ENCODE measurements at regions not wholly inside any gene's neighbourhood (a gene's known extent, or its start where the extent isn't known, plus 50 kb on each side); places are given as distances from the start of the nearest gene placed in this dataset.
"Not testable (repeated sequence)": the region's sequence is repeated elsewhere in the genome, so short reads cannot be mapped to it uniquely, and the experiment has no call there.

DNA sequence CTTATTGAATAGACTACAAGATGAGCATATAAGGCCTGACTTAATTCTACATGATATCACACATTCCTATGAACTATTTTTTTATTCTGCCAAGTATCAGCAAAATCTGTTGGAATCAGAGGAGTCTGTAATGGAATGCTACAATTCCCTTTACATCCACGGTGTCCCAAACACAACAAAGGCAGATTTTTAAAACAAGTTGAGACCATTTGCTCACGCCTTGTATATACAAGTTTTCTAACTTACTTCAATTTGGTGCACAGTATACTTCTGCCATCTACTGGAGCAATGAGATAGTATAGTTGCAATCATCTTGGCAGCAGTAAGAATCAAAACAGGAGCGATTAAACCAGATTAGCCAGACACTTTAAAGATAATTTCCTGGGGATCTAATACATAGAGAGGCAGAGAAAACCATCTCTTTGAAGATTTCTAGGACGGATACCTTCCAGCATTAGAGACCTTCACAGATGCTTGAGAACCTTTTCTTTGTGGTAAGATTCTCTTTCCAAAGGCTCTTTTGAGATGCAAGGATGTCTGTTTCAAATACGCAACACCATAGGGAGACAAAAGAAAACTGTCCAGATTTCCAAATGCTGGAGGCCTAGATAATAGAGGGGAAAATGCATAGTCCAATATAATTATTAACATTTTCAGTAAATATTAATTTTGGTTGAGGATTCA lies 302.0 kb upstream of the MIR17HG start:
- DNase-seq = no peak

DNA sequence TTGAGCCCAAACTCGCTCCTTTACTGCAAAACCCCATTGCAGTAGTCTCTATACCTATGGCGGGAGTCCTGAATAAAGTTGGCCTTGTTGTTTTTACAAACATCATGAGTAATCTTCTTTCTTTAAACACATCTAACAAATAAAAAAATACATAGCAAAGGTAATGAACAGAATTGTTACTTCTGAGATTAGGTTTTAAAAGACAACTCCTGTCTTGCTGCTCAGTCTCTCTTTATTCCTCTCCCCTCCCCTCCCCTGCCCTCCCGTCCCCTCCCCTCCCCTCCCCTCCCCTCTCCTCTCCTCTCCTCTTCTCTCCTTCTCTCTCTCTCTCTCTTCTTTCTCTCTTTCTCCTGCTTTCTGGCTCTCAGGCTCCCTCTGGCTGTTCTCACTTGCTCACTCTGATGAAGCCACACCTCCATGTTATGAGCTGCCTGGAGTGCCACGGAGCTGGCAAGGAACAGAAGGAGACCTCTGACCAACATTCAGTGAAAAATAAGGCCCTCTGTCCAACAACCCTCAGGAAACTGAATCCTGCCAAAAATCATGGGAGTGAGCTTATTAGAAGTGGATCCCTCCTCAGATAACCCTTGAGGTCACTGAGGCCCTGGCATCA lies 300.7 kb upstream of the MIR17HG start:
- no peak for DNase-seq

DNA sequence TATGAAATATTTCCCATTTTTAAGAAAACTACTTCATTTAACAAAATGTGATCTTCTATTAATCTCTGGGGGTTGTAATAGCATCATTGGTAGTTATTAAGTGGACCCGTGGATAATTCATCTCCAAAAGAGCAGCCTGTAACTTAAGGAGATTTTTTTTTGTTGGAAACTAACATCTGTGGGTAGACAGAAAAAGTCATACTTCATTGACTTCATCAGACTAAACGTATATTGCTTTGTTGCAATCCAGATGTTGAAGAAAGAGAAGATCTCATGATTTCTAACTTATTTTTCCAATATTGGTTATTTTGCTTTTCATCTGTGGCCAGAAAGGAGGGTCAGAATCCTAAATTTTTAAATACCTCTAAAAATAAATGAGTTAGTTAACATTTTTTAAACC lies 296.5 kb upstream of the MIR17HG start:
- DNase-seq = no peak

DNA sequence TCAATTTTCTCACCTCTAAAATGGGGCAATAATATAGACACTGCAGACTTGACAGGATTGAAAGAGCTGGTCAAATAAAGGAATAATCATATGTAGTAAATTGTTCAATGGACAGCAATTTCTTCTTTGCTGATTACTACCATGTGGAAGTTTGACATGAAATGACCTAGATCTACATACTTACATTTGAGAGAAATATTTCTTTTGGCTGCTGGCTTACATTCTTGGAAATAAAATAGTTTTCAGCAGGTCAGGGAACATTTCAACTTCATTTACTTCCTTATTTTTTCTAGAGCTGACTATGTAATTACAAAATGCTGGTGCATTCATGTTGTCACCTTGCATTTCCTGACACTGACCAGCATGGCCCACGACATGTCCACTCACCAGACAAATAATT lies 294.6 kb upstream of the MIR17HG start:
- DNase-seq = no peak

DNA sequence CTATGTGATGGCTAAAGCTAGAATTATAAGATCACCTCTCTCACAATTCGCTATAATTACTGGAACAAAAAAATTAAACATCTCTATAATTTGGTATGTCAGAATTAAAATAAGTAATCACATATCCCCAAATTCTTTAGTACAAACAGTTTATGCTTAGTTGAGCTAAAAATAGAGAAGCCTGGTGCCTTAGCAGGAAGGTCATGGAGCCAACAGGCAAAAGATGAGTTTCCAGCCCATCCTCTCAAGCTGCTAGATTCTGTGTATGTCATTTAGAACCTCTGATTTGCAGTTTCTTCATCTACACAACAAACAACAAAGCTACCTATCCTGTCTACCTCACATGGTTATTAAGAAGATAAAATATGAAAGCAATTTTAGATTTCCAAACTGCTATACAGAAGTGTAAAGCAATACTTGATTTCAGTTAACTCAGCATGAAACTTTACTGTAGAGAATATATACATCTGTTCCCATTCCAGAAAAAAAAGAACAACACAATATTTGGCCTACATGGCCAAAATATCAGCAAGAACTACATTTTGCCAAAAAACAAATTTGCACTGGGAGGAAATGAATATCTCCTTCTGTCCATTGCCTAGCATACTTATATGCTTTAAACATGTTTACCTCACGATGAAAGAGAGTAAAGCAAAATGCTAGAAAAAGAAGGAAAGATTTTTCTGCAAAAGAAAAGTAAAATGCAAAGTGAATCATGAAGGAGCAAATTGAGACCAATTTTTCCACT lies 294.0 kb upstream of the MIR17HG start:
- DNase-seq = no peak

DNA sequence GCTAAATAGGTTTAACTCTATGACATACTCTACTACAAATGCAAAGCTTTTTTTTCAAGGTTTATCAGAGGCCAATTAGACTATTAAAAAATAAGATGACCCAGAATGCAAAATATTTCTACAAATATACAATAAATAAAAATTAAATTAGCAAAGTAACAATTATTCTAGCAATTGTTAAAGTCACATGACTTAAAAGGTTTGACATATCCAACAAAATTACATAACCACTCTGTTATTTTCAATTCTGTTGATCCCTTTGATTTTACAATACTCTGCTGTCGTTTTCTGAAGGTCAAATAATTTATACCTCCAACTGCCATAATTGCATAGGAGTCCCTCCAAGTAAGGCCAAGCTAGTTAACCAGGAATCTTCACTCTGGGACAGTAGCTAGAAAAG lies 292.6 kb upstream of the MIR17HG start:
- DNase-seq = no peak

DNA sequence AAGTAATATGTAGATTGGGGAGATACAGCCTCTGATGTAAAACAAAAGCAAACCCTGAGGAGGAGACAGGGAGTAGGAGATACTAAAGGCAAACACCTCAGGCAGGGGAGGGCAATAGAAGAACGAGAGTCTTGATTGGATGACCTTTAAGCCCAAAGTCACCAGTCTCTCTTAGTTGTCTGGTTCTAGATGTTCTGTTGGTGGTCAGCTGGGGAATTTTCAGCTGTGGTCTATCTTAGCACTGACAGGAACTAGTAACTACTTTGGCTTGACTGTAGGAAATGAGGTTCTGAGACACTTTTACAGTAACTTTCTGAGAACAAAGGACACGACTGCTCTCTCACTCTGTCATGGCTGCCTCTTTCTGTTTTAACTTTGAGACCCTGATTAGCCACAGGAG lies 290.7 kb upstream of the MIR17HG start:
- no peak for DNase-seq

DNA sequence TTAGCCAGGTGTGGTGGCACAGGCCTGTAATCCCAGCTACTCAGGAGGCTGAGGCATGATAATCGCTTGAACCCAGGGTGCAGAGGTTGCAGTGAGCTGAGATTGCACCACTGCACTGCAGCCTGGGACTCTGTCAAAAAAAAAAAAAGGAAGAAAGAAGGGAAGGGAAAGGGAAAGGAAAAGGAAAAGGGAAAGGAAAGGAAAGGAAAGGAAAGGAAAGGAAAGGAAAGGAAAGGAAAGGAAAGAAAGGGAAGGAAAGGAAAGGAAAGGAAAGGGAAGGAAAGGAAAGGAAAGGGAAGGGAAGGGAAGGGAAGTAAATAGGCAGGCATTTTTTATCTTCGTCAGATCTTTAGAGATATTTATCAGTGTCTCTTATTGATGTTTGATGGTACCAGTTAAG lies 290.0 kb upstream of the MIR17HG start:
- DNase-seq = not testable (repeated sequence)

DNA sequence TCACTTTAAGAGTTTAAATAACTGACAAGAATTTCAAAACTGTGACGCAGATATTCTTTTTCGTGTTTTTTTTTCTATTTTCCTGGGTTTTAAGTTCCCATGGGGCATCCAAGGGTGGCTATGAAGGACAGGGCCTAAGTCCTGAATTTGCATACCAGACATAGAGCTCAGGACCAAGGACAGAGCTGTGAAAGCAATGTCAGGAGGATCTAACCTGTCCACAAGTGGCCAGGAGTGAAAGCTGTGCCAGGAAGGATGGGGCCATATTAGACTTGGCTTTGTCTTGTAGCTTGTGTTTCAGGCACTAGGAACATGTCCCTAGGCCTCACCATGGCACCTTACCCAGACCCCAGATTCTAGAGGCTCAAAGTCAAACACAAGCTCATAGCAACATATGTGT lies 289.4 kb upstream of the MIR17HG start:
- no peak for DNase-seq

DNA sequence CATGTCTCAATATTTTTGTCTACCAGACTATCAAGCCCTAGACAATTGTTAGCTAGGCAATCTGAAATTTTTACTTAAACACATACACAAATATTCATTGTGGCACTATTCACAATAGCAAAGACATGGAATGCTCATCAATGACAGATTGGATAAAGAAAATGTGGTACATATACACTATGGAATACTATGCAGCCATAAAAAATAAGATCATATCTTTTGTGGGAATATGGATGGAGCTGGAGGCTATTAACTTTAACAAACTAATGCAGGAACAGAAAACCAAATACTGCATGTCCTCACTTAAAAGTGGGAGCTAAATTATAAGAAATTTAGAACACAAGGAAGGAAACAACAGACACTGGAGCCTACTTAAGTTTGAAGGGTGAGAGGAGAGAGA lies 288.6 kb upstream of the MIR17HG start:
- DNase-seq = no peak

DNA sequence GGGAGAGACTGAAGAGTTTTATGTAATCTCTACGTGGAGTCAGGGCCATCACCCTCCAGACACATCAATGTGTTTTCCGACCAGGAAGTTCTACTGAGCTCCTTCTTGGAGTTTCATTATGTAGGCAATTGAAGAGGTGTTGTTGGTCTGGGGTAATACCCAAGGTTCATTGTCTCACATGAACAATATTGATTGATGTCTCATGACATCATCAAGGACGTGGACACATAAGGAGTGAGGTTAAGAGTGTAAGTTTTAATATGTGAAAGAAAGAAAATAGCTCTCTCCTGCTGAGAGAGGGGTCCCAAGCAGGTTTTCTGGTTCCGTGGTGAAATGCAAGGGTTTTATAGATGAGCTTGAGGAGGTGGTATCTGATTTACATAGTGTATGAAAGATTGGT lies 280.7 kb upstream of the MIR17HG start:
- DNase-seq = no peak

DNA sequence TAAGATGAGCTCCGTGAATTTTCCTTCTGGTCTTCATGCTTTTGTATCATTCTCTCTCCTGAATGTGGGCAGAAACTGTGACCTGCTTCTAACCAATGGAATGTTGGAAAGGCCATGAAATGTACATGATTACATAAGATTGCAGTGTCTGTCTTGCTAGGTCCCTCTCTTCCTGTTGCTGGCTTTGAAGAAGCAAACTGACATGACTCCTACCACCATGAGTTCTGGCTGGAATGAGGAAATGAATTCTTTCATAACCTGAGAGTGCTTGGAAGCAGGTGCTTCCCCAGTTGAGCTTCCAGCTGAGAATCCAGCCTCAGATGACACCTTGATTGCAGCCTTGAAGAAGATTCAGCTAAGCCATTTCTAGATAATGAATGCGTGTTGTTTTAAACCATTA lies 275.0 kb upstream of the MIR17HG start:
- no peak for DNase-seq

DNA sequence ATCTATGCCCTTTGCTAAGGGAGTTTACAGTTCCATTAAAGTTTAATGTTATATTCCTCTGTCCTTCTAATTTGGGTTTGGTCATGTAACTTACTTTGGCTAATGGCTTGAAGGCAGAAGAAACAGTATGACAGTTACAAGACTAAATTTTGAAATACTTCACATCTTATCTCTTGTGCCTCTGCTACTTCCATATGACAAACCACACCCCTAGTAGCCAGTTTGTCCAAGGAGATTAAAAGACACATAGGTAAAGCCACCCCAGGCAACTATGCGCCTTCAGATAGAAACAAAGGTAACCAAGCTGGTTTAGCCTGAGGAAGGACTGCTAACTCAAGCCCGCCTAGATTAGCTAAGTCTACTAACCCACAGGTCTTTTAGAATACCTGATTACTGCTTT lies 273.4 kb upstream of the MIR17HG start:
- no peak for DNase-seq

DNA sequence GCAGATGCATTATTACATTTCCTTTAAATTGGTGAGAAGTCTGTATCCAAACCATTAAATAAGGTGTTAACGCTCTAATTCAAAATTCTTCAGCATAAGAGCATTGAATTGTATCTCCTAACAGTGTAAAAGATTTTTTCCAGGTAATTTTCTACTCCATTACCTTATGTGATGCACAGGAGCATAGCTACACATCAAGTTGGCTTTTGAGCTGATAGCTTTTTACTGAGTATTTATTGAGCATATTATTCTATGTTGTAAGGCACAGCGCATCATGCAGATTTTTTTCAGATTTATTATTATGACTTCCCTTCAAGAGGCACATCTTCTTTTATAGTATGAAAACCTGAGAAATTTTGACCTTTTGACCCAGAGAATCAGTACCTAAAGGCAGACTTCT lies 270.7 kb upstream of the MIR17HG start:
- no peak for DNase-seq

DNA sequence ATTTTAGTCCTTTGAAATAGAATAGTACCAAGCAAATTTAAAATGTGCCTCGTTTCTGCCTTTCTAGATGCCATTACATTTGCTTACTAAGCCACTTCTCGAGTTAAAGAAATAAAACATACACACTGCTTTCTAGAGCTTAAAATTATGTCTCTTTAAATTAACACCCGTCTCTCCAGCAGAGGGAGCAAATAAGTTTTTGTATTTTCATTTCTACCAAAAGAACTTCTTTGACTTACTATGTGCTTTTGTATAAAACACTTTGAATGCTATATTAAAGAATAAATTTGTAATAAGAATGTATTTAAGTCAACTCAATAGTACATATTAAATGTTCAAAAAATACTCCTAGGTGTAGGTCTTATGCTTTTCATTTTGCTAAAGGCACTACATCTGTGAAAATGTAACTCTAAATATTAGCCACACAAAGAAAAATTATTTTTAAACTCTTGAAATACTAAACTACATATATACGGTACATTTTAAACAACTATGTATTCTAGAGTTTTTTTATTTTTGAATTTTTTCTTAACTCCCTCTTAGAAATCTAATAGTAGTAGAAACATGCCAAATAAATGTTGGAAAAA lies 269.3 kb upstream of the MIR17HG start:
- DNase-seq = no peak

DNA sequence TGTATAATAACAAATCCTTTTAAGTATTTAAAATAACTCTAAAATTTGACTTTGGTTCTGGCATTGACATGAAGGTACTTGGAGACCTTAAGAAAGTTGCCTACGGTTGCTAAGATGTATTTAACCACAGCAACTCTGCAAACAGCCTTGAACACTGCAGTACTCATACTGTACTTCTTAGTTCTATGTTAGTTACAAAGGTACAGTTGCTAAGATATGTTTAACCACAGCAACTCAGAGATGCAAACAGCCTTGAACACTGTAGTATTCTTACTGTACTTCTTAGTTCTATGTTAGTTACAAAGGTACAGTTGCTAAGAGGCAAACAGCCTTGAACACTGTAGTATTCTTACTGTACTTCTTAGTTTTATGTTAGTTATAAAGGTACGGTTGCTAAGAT lies 268.3 kb upstream of the MIR17HG start:
- DNase-seq = no peak

DNA sequence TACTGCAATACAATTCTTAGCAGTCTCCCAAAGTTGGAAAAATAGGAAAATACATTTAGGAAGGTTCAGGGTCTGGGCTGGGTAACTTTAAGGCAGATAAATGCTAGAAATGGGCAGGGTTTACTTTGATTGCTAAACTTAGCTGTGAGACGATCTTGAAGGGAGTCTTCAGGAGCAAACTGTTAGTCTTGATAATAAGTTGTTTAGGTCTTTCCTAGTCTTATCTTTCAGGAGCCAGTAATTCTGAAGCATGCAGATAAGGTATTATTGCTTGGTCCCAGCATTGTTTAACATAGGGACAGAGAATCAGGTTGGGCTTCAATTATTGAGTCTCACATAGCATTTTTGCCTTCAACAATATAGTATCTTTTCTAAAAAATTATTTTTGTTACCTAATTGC lies 262.4 kb upstream of the MIR17HG start:
- DNase-seq = no peak

DNA sequence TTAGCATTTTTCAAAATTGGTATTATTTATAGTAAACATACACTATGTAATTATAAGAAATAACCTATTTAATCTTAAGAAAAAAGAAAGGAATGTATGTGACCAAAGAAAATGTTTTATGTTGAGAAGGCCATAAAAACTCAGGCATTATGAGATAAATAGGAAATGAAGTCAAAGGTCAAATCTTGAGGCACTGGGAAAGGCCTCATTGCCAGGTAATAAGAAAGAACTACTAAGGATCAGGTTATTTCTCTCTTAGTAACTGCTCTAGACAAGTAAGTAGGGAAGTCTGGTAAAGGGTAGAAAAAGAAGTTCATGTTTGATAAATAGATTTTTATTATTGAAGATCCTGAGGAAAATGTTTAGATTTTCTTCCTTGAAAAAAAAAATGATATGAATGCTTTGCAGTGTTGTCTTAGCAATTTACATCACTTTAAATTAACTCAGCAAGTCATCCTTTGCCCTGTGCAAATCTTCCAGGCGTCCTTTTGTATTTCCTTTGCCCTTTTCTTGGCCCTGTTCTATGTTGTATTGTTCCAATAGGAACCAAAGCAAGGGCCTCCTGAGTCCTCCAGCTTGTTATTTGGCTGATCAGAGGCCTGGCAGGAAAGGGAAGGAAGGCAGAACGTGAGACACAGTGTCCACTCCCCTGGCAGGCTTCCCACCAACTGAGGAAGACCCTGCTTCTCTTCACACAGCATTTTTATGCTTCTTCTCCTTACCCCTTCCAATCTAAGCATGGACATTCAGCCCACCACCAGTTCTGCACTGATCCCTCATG lies 260.4 kb upstream of the MIR17HG start:
- no peak for DNase-seq

DNA sequence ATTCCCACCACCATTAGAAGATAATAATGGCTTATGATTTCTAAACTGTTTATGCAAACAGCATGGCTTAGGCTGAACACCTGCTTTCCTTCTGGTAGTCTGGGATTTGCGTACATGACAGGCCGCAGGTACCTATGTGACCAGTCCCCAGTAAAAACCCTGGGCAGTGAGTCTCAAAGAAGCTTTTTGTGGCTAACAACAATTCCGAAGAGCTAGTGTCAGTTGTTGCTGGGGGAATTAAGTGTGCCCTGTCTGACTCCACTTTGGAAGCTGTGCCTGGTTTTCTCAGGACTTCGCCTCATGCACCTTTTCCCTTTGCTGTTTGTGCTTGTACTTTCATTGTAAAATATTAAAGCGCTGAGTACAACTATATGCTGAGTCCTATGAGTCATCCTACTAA lies 250.2 kb upstream of the MIR17HG start:
- DNase-seq = no peak

DNA sequence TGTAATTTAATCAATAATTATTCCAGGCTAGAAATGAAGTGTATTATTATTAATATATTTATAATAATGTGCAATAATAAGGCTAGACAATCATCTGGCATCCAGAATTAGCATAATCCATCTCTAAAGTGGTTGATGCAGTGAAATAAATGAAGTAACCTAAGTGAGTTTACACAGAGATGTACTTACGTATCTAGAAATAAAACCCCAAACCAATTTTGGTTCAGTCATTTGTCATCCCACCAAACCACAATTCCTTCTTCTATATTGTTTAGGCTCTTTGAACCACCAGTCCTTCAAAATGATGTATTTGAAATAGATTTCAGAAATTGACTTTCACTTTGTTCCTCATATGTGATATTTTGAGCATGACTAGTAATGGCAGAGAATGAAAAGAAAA lies 247.6 kb upstream of the MIR17HG start:
- no peak for DNase-seq

DNA sequence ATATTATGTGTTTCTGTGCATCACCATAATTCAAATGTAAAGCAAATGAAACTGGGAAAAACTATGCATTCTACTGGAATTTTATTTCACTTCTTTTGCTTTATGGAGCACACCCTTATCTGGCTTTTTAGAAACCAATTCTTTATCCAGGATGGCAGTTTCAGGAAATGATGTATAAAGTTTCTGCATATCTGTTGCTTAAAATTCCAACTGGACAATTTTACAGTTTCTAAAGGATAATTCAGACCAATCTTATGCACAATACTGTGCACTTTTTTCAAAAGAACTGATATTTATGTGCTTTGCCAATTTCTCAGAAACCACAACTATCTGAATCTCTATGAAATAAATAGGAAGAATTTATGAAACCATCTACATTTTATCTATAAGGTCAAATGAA lies 246.5 kb upstream of the MIR17HG start:
- DNase-seq = no peak

DNA sequence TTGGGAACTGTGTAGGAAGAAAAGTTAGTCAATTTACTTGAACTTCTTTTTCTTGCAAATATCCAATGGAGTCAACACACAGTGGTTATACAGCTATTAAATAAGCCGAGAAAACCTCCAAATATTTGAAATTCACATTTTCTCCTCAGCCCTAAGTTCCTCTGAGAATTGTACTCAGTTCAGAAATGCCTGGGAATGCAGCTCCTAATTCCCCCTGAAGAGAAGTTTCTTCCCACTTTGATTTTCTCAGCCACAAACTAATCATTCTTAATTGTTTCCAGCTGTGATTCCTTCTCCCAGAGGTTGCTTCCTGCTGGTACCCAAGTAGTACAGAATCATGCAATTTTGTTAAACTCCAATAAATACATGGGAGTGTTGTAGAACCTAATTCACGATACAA lies 246.1 kb upstream of the MIR17HG start:
- DNase-seq = no peak

DNA sequence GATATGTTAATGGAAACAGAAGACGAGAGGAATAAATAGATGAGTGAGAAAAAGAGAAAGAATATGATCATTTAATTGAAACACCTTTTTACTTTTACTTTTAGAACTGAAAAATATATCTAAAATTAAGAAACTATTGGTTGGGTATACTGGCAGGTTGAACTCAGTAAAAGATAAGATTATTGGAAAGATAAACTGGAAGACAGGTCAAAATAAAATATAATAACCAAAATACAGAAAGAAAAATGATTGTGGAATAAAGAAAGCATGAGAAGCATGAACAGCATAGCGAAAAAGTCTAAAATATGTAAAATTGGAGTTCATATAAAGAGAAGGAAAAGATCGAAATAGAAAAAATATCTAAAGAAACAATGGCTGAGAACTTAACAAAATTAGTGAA lies 242.2 kb upstream of the MIR17HG start:
- DNase-seq = no peak

All from stimulated activated naive CD4-positive, alpha-beta T cell (primary cell).